ENCODE measurements at regions not wholly inside any gene's neighbourhood (a gene's known extent, or its start where the extent isn't known, plus 50 kb on each side); places are given as distances from the start of the nearest gene placed in this dataset.

GRCh38 chr1:229726061-229726460 lies 100.0 kb downstream of the URB2 start (continued):
- TF ChIP-seq CHD7 (IDR thresholded peaks at IDR 0.05; ENCODE audit: insufficient replicate concordance, low read length) = no peak
